ENCODE measurements at regions not wholly inside any gene's neighbourhood (a gene's known extent, or its start where the extent isn't known, plus 50 kb on each side); places are given as distances from the start of the nearest gene placed in this dataset.

DNA sequence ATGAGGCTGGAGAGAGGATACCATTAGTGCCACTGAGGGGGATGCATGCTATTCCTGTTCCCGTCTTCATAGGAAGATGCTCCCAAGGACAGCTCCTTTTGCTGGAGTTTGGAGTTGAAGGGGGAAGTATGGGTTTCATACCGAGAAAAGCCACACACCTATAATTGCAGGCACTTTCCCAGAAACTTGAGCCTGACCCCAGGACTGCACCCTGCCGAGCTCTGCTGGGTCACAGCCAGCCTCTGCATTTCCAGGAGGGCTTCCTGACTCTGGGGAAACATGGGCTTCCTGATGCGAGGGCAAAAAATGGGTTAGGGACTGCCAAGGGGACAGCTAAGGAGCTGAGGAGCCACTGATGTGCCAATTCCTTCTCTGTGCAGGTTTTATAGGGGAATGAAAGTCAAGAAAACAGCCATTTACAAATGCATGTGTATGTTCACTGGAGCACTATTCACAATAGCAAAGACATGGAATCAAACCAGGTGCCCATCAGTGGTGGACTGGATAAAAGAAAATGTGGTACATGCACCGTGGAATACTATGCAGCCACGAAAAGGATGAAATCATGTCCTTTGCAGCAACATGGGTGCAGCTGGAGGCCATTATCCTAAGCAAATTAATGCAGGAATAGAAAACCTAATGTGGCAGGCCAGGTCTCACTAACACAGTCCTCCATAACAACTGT, 104.5 kb downstream of the ACAA2 start:
- H3K9ac ChIP-seq (replicated peaks; ENCODE audit: extremely low read depth, insufficient read depth, low read length): no peak overlapping the region
- intact Hi-C loops (cut with micrococcal nuclease) (no loop called here), dilution Hi-C loops (cut with MboI; ENCODE audit: extremely low pct_ligation_motif_present, low sequenced_read_pairs) (no loop called here)
- no peaks in the 10 kb centered on the region for H3K9me3 ChIP-seq (replicated peaks; ENCODE audit: control insufficient read depth, insufficient read depth, low read length)
- BruUV-seq (replicated peaks): no TSS peak
- H3K79me2 ChIP-seq (ENCODE audit: control insufficient read depth, insufficient read depth, low read length): no peaks in the 10 kb centered on the region
- H3K4me3 ChIP-seq (replicated peaks in 1 of 3; ENCODE audit: insufficient read depth in 1 of 3, low read depth in 1 of 3, low read length in 3 of 3): no peak overlapping the region
- DNase-seq (ENCODE audit: low read depth, low spot score): no peak
- POLR2A ChIA-PET: no interaction called here
- H3K27me3 ChIP-seq (ENCODE audit: control insufficient read depth in 2 of 2, insufficient read depth in 2 of 2, low read length in 2 of 2): no peaks in the 10 kb centered on the region
- peaks cover 3% of the 10 kb centered on the region for H3K4me1 ChIP-seq (ENCODE audit: control insufficient read depth, extremely low read depth, insufficient read depth, low read length)
- no peak for FAIRE-seq
- H3K27ac ChIP-seq (ENCODE audit: insufficient read depth, low read depth, low read length): no peak overlapping the region
- no peaks in the 10 kb centered on the region for H3K9me1 ChIP-seq (replicated peaks; ENCODE audit: control insufficient read depth, extremely low read depth, insufficient read depth, low read length)
- no peaks in the 10 kb centered on the region for H4K20me1 ChIP-seq (replicated peaks; ENCODE audit: control insufficient read depth, extremely low read depth, insufficient read depth, low read length)
- H2AFZ ChIP-seq (ENCODE audit: low read depth, low read length): no peak overlapping the region
- CTCF ChIA-PET: no interaction called here
- H3K36me3 ChIP-seq (ENCODE audit: control insufficient read depth in 2 of 2, extremely low read depth in 1 of 2, insufficient read depth in 2 of 2, low read length in 2 of 2): no peaks in the 10 kb centered on the region
- H3K4me2 ChIP-seq (ENCODE audit: insufficient read depth, low read length): no peak overlapping the region
- TF ChIP-seq FOS (IDR thresholded peaks at IDR 0.05; ENCODE audit: borderline replicate concordance, insufficient read depth, low read length) (no peak), CTCF (IDR thresholded peaks at IDR 0.05; ENCODE audit: extremely low read depth in 1 of 2, insufficient read depth in 1 of 2, low read depth in 1 of 2, low read length in 2 of 2) (no peak), POLR2A (IDR thresholded peaks at IDR 0.05; ENCODE audit: low read depth, low read length) (no peak), GATA2 (IDR thresholded peaks at IDR 0.05; ENCODE audit: insufficient read depth, insufficient read length, low read depth, low read length) (no peak)

- H4K20me1 ChIP-seq (replicated peaks; ENCODE audit: control insufficient read depth, extremely low read depth, insufficient read depth, low read length): no peaks in the 10 kb centered on the region
- peaks cover 3% of the 10 kb centered on the region for H3K4me1 ChIP-seq (ENCODE audit: control insufficient read depth, extremely low read depth, insufficient read depth, low read length)
- BruUV-seq (replicated peaks): no TSS peak
- H3K9me1 ChIP-seq (replicated peaks; ENCODE audit: control insufficient read depth, extremely low read depth, insufficient read depth, low read length): no peaks in the 10 kb centered on the region
- POLR2A ChIA-PET: no interaction called here
- no peak overlapping the region for H3K9ac ChIP-seq (replicated peaks; ENCODE audit: extremely low read depth, insufficient read depth, low read length)
- H3K36me3 ChIP-seq (ENCODE audit: control insufficient read depth in 2 of 2, extremely low read depth in 1 of 2, insufficient read depth in 2 of 2, low read length in 2 of 2): no peaks in the 10 kb centered on the region
- dilution Hi-C loops (cut with MboI; ENCODE audit: extremely low pct_ligation_motif_present, low sequenced_read_pairs) (no loop called here), intact Hi-C loops (cut with micrococcal nuclease) (no loop called here)
- CTCF ChIA-PET: interaction anchor here (1.9 to 2.0 kb wide), 3 partner anchors 9 to 151 kb away, joined by 7 to 10 read pairs (median 8); no protein-coding TSS in a partner anchor
- H3K4me2 ChIP-seq (ENCODE audit: insufficient read depth, low read length): no peak overlapping the region
- no peak for DNase-seq (ENCODE audit: low read depth, low spot score)
- H2AFZ ChIP-seq (ENCODE audit: low read depth, low read length): no peak overlapping the region
- no peak for FAIRE-seq
- TF ChIP-seq FOS (IDR thresholded peaks at IDR 0.05; ENCODE audit: borderline replicate concordance, insufficient read depth, low read length) (no peak), POLR2AphosphoS5 (IDR thresholded peaks at IDR 0.05; ENCODE audit: insufficient read depth, low read depth, low read length) (no peak), EZH2 (IDR thresholded peaks at IDR 0.05; ENCODE audit: borderline replicate concordance, low read depth, low read length, severe bottlenecking) (no peak), MAX (IDR thresholded peaks at IDR 0.05; ENCODE audit: insufficient read depth, insufficient read length) (no peak), CTCF (IDR thresholded peaks at IDR 0.05; ENCODE audit: extremely low read depth in 1 of 2, insufficient read depth in 1 of 2, low read depth in 1 of 2, low read length in 2 of 2) (no peak), MYC (IDR thresholded peaks at IDR 0.05; ENCODE audit: low read depth, low read length) (no peak), POLR2A (IDR thresholded peaks at IDR 0.05; ENCODE audit: low read depth, low read length) (no peak), GATA2 (IDR thresholded peaks at IDR 0.05; ENCODE audit: insufficient read depth, insufficient read length, low read depth, low read length) (no peak), JUN (IDR thresholded peaks at IDR 0.05; ENCODE audit: borderline replicate concordance, insufficient read depth, insufficient read length, low read depth) (no peak)
- no peaks in the 10 kb centered on the region for H3K27me3 ChIP-seq (ENCODE audit: control insufficient read depth in 2 of 2, insufficient read depth in 2 of 2, low read length in 2 of 2)
- H3K9me3 ChIP-seq (replicated peaks; ENCODE audit: control insufficient read depth, insufficient read depth, low read length): no peaks in the 10 kb centered on the region
- no peak overlapping the region for H3K27ac ChIP-seq (ENCODE audit: insufficient read depth, low read depth, low read length)
- no peak overlapping the region for H3K4me3 ChIP-seq (replicated peaks in 1 of 3; ENCODE audit: insufficient read depth in 1 of 3, low read depth in 1 of 3, low read length in 3 of 3)
- no peaks in the 10 kb centered on the region for H3K79me2 ChIP-seq (ENCODE audit: control insufficient read depth, insufficient read depth, low read length)
Measured at GRCh38 chr18:49707599-49707998, 105.7 kb downstream of the ACAA2 start.
